IPS-20b (cell line): ENCODE measurements at regions not wholly inside any gene's neighbourhood (a gene's known extent, or its start where the extent isn't known, plus 50 kb on each side); places are given as distances from the start of the nearest gene placed in this dataset.

Experiments used
- H3K27ac ChIP-seq: one replicate; pipeline ENCODE4 v1.5.1; 2013; ENCODE audit warnings: low read length
- H3K27me3 ChIP-seq: 2 replicates; pipeline ENCODE4 v1.6.1; 2013; ENCODE audit warnings: mild to moderate bottlenecking, low read length, inconsistent platforms; ENCODE audit not compliant: insufficient read depth
- H3K36me3 ChIP-seq: 2 replicates; pipeline ENCODE4 v1.6.1; 2013; ENCODE audit warnings: low read depth, mild to moderate bottlenecking, inconsistent platforms, low read length, moderate library complexity; ENCODE audit not compliant: insufficient read depth
- H3K4me1 ChIP-seq: 2 replicates; pipeline ENCODE4 v1.6.1; 2013; ENCODE audit warnings: mild to moderate bottlenecking, control low read depth, inconsistent platforms, low read length, moderate library complexity; ENCODE audit not compliant: insufficient read depth
- H3K4me3 ChIP-seq: 2 replicates; pipeline ENCODE4 v1.5.1; 2013; ENCODE audit warnings: mild to moderate bottlenecking, low read length, inconsistent platforms
- H3K9ac ChIP-seq: 2 replicates; pipeline ENCODE4 v1.6.1; 2013; ENCODE audit warnings: low read depth, mild to moderate bottlenecking, inconsistent platforms, low read length, moderate library complexity
- H3K9me3 ChIP-seq: 2 replicates; pipeline ENCODE4 v1.6.1; 2013; ENCODE audit warnings: mild to moderate bottlenecking, low read depth, low read length, inconsistent platforms; ENCODE audit not compliant: insufficient read depth

DNA sequence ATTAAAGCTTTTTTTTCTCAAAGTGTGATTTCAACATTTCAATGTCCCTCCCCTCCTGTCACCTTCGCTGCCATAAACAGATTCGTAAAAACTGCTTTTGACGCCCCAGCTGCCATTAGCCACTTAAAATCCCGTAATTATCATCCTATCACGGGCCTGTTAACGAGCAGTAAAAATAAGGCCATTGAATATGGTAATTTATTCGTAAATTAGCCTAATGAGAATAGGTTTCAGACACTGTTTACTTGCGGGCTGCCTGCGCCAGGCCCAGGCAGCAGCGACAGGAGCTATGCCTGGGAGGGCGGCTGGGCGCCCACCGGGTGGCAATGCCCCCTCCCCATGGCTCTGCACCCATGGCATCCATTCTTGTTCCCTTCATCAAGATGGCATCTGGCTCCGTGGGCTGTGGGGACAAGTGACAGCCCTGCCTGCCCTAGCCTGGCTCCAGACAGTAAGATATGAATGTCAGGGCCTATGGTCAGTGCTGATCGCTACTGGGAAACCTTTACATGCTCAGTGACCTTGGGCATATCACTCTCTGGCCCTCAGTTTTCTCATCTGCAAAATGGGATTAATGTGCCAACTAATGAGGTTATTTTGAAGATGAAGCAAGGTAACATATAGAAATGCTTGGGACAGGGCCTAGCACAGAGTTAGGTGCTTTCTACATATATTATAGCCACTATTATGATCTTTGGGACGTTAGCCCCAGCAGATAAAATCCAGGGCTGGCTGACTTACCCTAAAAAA is 500.8 kb downstream of the MN1 start:
- Histone ChIP-seq H3K27me3 (peaks cover 18% of the 10 kb centered on the region; the same call in 1 of the 2 replicates), H3K36me3 (no peaks in the 10 kb centered on the region), H3K9ac (no peak overlapping the region), H3K4me3 (no peak overlapping the region), H3K27ac (no peak overlapping the region), H3K4me1 (peaks cover 9% of the 10 kb centered on the region), H3K9me3 (no peaks in the 10 kb centered on the region)

DNA sequence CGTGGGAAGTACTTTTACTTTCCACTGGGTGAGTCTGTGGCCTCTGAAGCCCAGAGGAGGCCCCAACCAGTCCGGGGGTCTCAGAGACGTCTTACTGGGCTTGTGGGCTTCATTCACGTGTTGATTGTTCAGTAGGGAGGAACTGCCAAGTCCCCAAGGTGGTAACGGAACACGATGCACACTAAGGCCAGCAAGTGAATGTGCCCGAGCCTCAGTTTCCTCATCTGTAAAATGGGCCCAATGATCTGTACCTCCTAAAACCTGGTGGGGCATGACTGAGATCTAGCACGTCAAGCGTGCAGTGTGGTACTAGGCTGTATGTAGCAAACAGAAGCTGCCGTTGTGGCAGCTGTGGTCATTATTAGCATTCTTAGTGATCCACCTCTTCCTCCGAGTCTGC is 499.1 kb downstream of the MN1 start:
- no peaks in the 10 kb centered on the region for H3K9me3 ChIP-seq
- peaks cover 9% of the 10 kb centered on the region for H3K4me1 ChIP-seq
- peaks cover 13% of the 10 kb centered on the region; the same call in 1 of the 2 replicates for H3K27me3 ChIP-seq
- H3K9ac ChIP-seq = no peak overlapping the region
- H3K36me3 ChIP-seq = no peaks in the 10 kb centered on the region
- no peak overlapping the region for H3K27ac ChIP-seq
- no peak overlapping the region for H3K4me3 ChIP-seq

GRCh38 chr22:27303718-27304117 is 497.8 kb downstream of the MN1 start:
- Histone ChIP-seq H3K9ac (no peak overlapping the region), H3K4me3 (no peak overlapping the region), H3K27ac (no peak overlapping the region), H3K9me3 (no peaks in the 10 kb centered on the region), H3K4me1 (no peaks in the 10 kb centered on the region; the same call in 1 of the 2 replicates), H3K36me3 (no peaks in the 10 kb centered on the region), H3K27me3 (peaks cover 4% of the 10 kb centered on the region)

DNA sequence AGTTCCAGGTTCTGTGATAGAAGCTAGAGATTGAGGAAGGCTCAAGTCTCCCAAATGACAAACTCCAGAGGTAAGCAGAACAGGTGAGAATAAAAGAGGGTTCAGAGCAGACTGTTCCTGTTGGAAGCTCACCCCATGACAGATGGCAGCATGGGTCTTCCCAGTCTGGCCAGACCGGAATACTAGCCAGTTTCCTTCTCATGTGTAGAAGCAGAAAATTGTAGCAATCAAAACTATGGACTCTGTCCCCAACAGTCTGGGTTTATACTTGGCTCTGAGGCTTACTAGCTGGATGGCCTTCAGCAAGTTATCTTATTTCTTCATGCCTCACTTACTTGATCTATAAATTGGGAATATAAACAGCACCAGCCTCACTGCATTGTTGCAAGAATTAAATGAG is 494.8 kb downstream of the MN1 start:
- Histone ChIP-seq H3K9ac (no peak overlapping the region), H3K27me3 (peaks cover 12% of the 10 kb centered on the region), H3K27ac (no peak overlapping the region), H3K36me3 (no peaks in the 10 kb centered on the region), H3K4me3 (no peak overlapping the region), H3K9me3 (no peaks in the 10 kb centered on the region), H3K4me1 (peaks cover 11% of the 10 kb centered on the region; the same call in 1 of the 2 replicates)

- Histone ChIP-seq H3K4me3 (no peak overlapping the region), H3K9me3 (no peaks in the 10 kb centered on the region), H3K4me1 (peaks cover 19% of the 10 kb centered on the region), H3K27ac (no peak overlapping the region), H3K27me3 (peaks cover 14% of the 10 kb centered on the region), H3K9ac (no peak overlapping the region), H3K36me3 (no peaks in the 10 kb centered on the region)
These were observed 493.9 kb downstream of the MN1 start for GRCh38 chr22:27307545-27308247.

GRCh38 chr22:27308513-27308912 is 493.0 kb downstream of the MN1 start:
- Histone ChIP-seq H3K36me3 (no peaks in the 10 kb centered on the region), H3K4me1 (peaks cover 19% of the 10 kb centered on the region), H3K4me3 (no peak overlapping the region), H3K27me3 (peaks cover 14% of the 10 kb centered on the region), H3K9me3 (no peaks in the 10 kb centered on the region), H3K9ac (no peak overlapping the region), H3K27ac (no peak overlapping the region)

DNA sequence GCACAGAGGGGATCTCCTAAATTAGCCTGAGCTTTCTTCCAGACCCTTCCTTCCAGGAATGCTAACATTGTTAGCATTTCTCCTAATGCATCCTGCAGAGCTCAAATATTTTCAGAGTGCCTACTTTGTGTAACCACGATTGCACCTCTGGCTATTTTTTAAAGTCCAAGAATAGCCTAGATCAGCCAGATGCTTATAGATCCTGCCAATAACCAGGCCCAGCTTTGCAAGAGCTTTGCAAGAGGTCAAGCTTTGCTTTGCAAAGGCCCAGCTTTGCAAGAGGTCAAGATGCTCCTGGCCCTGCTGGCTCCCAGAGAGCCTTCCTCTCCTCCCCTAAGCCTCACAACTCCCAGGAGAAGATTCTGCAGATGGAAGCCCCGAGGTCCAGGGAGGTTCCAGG is 491.9 kb downstream of the MN1 start:
- Histone ChIP-seq H3K4me3 (no peak overlapping the region), H3K27me3 (peaks cover 14% of the 10 kb centered on the region), H3K9me3 (no peaks in the 10 kb centered on the region), H3K4me1 (peaks cover 19% of the 10 kb centered on the region), H3K9ac (no peak overlapping the region), H3K27ac (no peak overlapping the region), H3K36me3 (no peaks in the 10 kb centered on the region)

DNA sequence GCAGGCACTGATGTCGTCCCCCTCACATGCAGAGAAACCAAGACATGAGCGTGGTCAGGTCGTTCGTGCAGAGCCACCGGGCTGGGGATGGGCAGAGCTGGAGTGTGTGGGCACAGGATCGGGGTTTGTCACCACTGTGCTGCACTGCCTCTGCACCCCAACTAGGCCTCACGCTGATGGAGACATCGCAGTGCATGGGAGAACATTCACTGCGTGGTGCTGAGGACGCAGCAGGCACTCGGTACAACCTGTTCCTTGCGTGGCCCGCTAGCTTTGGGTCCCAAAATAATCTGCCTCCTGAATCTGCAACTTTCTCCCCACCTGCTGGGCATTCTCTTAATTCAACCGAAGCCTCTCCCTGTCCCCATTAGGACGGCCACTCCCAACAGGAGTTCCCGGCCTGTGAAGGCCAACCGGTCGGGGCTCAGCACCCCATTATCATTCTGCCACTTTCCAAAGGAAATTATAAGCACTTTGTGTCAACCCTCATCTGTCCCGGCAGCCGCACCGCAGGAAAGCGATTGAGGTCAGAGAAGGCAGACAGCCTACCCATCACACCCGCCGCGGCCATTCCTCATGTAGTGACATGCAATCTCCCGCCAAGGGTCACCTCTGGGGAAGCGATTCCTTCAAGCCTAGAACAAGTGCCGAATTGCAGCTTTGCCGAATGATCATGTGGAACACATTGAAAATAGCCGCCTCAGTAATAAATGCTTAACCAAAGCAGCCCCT is 490.4 kb downstream of the MN1 start:
- no peak overlapping the region for H3K27ac ChIP-seq

GRCh38 chr22:27311698-27312550 is 489.6 kb downstream of the MN1 start:
- peak overlapping the region; percentile 55; the same call in 1 of the 2 replicates for H3K4me3 ChIP-seq
- H3K27me3 ChIP-seq = peaks cover 14% of the 10 kb centered on the region
- no peaks in the 10 kb centered on the region for H3K9me3 ChIP-seq
- H3K36me3 ChIP-seq = no peaks in the 10 kb centered on the region
- no peak overlapping the region for H3K27ac ChIP-seq
- H3K9ac ChIP-seq = peak overlapping the region; percentile 23; the same call in 1 of the 2 replicates
- H3K4me1 ChIP-seq = peaks cover 19% of the 10 kb centered on the region

More for the DNA sequence above, 490.4 kb downstream of the MN1 start:
- peaks cover 14% of the 10 kb centered on the region for H3K27me3 ChIP-seq
- H3K9me3 ChIP-seq = no peaks in the 10 kb centered on the region
- H3K4me3 ChIP-seq = peak overlapping the region; percentile 55; the same call in 1 of the 2 replicates
- peak overlapping the region; percentile 23; the same call in 1 of the 2 replicates for H3K9ac ChIP-seq
- H3K4me1 ChIP-seq = peaks cover 19% of the 10 kb centered on the region
- H3K36me3 ChIP-seq = no peaks in the 10 kb centered on the region

DNA sequence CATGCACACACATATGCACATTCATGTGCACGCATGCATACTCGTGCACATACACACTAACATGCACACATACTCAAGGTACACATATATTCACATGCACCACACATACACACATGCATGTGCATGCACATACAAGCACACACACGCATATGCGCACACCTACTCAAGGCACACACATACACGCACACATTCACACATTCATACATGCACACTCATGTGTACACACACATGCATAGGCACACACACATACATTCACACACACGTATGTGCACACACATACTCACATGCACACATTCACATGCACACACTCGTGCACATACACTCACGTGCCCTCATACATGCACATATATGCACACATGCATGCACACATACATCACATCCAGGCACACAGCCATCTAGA is 489.0 kb downstream of the MN1 start:
- no peaks in the 10 kb centered on the region for H3K9me3 ChIP-seq

More for the DNA sequence above, 489.0 kb downstream of the MN1 start:
- Histone ChIP-seq H3K4me1 (peaks cover 19% of the 10 kb centered on the region), H3K27me3 (peaks cover 14% of the 10 kb centered on the region), H3K9ac (no peak overlapping the region), H3K27ac (no peak overlapping the region), H3K36me3 (no peaks in the 10 kb centered on the region), H3K4me3 (no peak overlapping the region)
